ENCODE measurements at regions not wholly inside any gene's neighbourhood (a gene's known extent, or its start where the extent isn't known, plus 50 kb on each side); places are given as distances from the start of the nearest gene placed in this dataset.

GRCh38 chr2:105629634-105630033 lies 115.1 kb upstream of the NCK2 start:
- TF ChIP-seq, protein P1, sequence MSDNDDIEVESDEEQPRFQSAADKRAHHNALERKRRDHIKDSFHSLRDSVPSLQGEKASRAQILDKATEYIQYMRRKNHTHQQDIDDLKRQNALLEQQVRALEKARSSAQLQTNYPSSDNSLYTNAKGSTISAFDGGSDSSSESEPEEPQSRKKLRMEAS (IDR thresholded peaks at IDR 0.05), result no peak
- no peak for TF ChIP-seq EZH2 (IDR thresholded peaks at IDR 0.05)
- no peak for TF ChIP-seq SIN3A (IDR thresholded peaks at IDR 0.05; ENCODE audit: low read depth)
- no peak for TF ChIP-seq ZFX (IDR thresholded peaks at IDR 0.05)
- TF ChIP-seq ZNF274 (IDR thresholded peaks at IDR 0.05; ENCODE audit: low read depth, low read length), result no peak
- no peak for TF ChIP-seq EZH2phosphoT487 (IDR thresholded peaks at IDR 0.05; ENCODE audit: borderline replicate concordance)
- no peak for TF ChIP-seq RAD21 (IDR thresholded peaks at IDR 0.05; ENCODE audit: low read depth)
- TF ChIP-seq POLR2AphosphoS5 (IDR thresholded peaks at IDR 0.05; ENCODE audit: low read depth, low read length), result no peak
- TF ChIP-seq CEBPB (IDR thresholded peaks at IDR 0.05; ENCODE audit: low read depth), result no peak
- TF ChIP-seq YY1 (IDR thresholded peaks at IDR 0.05; ENCODE audit: extremely low read depth, insufficient replicate concordance, low read depth, low read length), result no peak
- TF ChIP-seq FOSL1 (IDR thresholded peaks at IDR 0.05; ENCODE audit: low read depth), result no peak
- TF ChIP-seq REST (IDR thresholded peaks at IDR 0.05; ENCODE audit: low read depth), result no peak
- no peak for TF ChIP-seq POLR2A (IDR thresholded peaks at IDR 0.05; ENCODE audit: borderline replicate concordance, extremely low read depth, insufficient read depth, insufficient read length)
- TF ChIP-seq ZBTB33 (IDR thresholded peaks at IDR 0.05; ENCODE audit: extremely low read depth, insufficient replicate concordance, low read length), result no peak
- CTCF ChIA-PET, result no interaction called here
- Histone ChIP-seq H3K9me2 (ENCODE audit: insufficient read depth) (no peaks in the 10 kb centered on the region), H2AFZ (ENCODE audit: low read depth, low read length, poor library complexity, severe bottlenecking) (no peak overlapping the region), H3K79me2 (ENCODE audit: insufficient read depth, low read length) (no peaks in the 10 kb centered on the region), H3K4me1 (ENCODE audit: control insufficient read depth in 1 of 2, insufficient read depth in 2 of 2, low read length in 2 of 2) (no peaks in the 10 kb centered on the region), H3K27me3 (ENCODE audit: insufficient read depth, low read length) (peaks cover 88% of the 10 kb centered on the region), H3K9ac (ENCODE audit: low read length) (no peak overlapping the region), H4K20me1 (ENCODE audit: insufficient read depth) (no peaks in the 10 kb centered on the region), H3K4me2 (ENCODE audit: low read length) (no peak overlapping the region), H3K27ac (ENCODE audit: low read depth, low read length) (no peak overlapping the region), H3K4me3 (replicated peaks in 1 of 2; ENCODE audit: low read depth in 1 of 2, low read length in 2 of 2) (no peak overlapping the region), H3K36me3 (ENCODE audit: control insufficient read depth in 1 of 2, insufficient read depth in 2 of 2, low read length in 2 of 2) (no peaks in the 10 kb centered on the region), H3K9me3 (ENCODE audit: control insufficient read depth in 1 of 2, insufficient read depth in 1 of 2, low read depth in 1 of 2, low read length in 2 of 2) (no peaks in the 10 kb centered on the region)
- RAD21 ChIA-PET (ENCODE audit: low non-redundant PET in 1 of 2, low total read pairs in 2 of 2, uncharacterized antibody in 2 of 2, unreplicated experiment in 2 of 2), result no interaction called here
- POLR2A ChIA-PET, result no interaction called here
- no TSS peak for BruUV-seq (replicated peaks)
- no peak for DNase-seq (ENCODE audit: low read depth, low spot score)
- ATAC-seq, result no peak
- intact Hi-C loops (cut with micrococcal nuclease), result no loop called here

Measured in HCT116 (cell line).